ENCODE measurements at regions not wholly inside any gene's neighbourhood (a gene's known extent, or its start where the extent isn't known, plus 50 kb on each side); places are given as distances from the start of the nearest gene placed in this dataset.
A peak's percentile ranks its signal among the peaks of the same experiment; 100 is the strongest.

DNA sequence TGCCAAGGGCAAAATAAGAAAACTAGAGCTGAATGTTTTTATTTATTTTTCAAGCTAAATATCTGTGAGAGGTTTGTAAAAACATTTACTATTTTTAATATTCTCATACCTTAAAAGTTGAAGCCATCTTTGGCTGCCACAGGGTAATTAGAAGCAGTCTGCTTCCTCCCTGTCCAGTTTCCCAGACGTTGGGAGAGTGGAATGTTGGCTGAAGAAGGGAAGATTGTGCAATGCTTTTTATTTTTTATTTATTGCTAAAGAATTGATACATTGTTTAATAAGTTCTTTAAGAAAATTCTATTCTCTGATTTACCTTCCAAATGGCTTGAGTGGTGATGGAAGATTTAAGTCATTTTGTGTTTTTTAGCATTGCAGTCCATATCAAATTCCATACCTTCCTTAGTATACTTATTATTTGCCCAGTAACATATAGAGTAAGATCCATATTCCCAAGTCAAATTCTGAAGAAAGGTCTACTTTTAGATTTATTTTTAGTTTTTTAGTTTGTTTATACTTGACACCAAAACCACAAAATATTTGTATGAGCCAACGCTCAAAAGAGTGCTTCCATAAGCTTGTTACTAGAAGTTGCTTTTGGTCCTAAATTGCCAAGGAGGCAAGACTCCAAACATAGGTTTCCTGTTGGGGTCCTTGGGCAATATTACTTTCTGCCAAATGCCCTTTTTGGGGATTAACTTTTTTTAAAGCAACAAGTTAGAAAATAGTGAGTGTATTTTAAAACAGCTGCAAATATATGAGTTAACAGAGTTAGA lies 124.0 kb upstream of the CPM start:
- intact Hi-C loops (cut with DNase I) = loop anchor here in 1 of 3 donors (10.0 kb wide), 1 partner anchor 162 kb away; no protein-coding TSS in a partner anchor
- Histone ChIP-seq H3K27me3 (no peaks in the 10 kb centered on the region), H3K36me3 (no peaks in the 10 kb centered on the region), H3K27ac (peak overlapping the region in 1 of 4 donors; percentile 0), H3K9me3 (no peaks in the 10 kb centered on the region), H3K4me1 (peaks cover 11 to 22% (median 22%) of the 10 kb centered on the region in 3 donors), H3K4me3 (no peak overlapping the region)
- no peak for DNase-seq
- FAIRE-seq = no peak
- TF ChIP-seq, protein P1, sequence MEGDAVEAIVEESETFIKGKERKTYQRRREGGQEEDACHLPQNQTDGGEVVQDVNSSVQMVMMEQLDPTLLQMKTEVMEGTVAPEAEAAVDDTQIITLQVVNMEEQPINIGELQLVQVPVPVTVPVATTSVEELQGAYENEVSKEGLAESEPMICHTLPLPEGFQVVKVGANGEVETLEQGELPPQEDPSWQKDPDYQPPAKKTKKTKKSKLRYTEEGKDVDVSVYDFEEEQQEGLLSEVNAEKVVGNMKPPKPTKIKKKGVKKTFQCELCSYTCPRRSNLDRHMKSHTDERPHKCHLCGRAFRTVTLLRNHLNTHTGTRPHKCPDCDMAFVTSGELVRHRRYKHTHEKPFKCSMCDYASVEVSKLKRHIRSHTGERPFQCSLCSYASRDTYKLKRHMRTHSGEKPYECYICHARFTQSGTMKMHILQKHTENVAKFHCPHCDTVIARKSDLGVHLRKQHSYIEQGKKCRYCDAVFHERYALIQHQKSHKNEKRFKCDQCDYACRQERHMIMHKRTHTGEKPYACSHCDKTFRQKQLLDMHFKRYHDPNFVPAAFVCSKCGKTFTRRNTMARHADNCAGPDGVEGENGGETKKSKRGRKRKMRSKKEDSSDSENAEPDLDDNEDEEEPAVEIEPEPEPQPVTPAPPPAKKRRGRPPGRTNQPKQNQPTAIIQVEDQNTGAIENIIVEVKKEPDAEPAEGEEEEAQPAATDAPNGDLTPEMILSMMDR (IDR thresholded peaks at IDR 0.05) = no peak
- WGBS, 2 donors = 49 to 51% methylated on average over 2 of the region's 2 CpGs
- ATAC-seq = peak in 2 of 4 donors; percentile 22 to 33

DNA sequence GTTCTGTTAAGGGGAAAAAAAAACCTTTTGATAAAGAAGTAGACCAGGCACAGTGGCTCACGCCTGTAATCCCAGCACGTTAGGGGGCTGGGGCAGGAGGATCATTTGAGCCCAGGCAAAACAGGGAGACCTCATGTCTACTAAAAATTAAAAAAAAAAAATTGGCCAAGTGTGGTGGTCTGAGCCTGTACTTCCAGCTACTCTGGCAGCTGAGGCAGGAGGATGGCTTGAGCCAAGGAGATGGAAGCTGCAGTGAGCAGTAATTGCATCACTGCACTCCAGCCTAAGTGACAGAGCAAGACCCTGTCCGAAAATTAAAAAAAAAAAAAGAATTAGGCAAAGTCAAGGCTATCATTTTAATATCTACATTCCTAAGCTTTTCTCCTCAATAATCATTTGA lies 124.8 kb upstream of the CPM start:
- TF ChIP-seq, protein P1 (IDR thresholded peaks at IDR 0.05) = no peak
- H3K36me3 ChIP-seq = no peaks in the 10 kb centered on the region
- H3K27ac ChIP-seq = no peak overlapping the region
- 42 to 48% methylated on average over 3 of the region's 3 CpGs for WGBS, 2 donors
- no peaks in the 10 kb centered on the region for H3K9me3 ChIP-seq
- no peak for DNase-seq
- ATAC-seq = no peak
- H3K4me1 ChIP-seq = peaks cover 11 to 25% (median 23%) of the 10 kb centered on the region in 3 donors
- intact Hi-C loops (cut with DNase I) = loop anchor here in 1 of 3 donors (10.0 kb wide), 1 partner anchor 163 kb away; no protein-coding TSS in a partner anchor
- no peak overlapping the region for H3K4me3 ChIP-seq
- H3K27me3 ChIP-seq = no peaks in the 10 kb centered on the region
- FAIRE-seq = no peak

DNA sequence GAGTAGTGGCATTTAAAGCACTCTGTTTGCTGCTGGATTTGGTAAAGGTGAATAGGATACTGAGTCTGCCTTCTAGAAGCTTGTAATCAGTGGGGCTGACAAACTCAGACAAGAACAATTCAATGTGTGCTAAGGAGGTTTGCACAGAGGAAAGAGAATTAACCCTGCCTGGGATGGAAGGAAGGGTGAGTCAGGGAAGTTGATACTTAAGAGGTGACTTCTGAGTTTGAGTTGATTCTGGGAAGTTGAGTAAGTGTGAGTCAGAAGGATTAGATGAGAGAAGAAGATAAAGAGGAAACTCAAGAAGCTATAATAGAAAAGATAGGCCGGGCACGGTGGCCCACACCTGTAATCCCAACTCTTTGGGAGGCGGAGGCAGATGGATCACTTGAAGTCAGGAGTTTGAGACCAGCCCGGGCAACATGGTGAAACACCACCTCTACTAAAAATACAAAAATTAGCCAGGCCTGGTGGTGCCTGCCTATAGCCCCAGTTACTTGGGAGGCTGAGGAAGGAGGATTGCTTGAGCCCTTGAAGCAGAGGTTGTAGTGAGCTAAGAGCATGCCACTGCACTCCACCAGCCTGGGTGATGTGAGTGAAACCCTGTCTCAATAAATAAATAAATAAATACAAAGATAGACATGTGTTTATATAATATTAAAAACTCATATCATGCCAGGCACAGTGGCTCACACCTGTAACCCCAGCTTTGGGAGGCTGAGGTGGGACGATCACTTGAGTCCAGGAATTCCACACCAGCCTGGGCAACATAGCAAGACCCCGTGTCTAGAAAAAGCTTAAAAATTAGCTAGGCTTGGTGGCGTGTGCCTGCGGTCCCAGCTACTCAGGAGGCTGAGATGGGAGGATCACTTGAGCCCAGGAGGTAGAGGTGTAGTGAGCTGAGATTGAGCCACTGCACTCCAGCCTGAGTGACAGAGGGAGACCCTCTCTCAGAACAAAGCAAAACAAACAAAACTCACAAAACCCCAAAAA lies 126.8 kb upstream of the CPM start:
- WGBS, 2 donors = 96% methylated on average over 8 of the region's 8 CpGs
- peaks cover 11 to 21% (median 20%) of the 10 kb centered on the region in 3 donors for H3K4me1 ChIP-seq
- H3K9me3 ChIP-seq = no peaks in the 10 kb centered on the region
- H3K4me3 ChIP-seq = no peak overlapping the region
- no peaks in the 10 kb centered on the region for H3K36me3 ChIP-seq
- H3K27me3 ChIP-seq = no peaks in the 10 kb centered on the region
- intact Hi-C loops (cut with DNase I) = loop anchor here in 2 of 3 donors (10.0 kb wide), 2 partner anchors 165 to 195 kb away; no protein-coding TSS in a partner anchor
- ATAC-seq = no peak
- TF ChIP-seq, protein P1 (IDR thresholded peaks at IDR 0.05) = no peak
- FAIRE-seq = no peak
- no peak overlapping the region for H3K27ac ChIP-seq
- DNase-seq = no peak

DNA sequence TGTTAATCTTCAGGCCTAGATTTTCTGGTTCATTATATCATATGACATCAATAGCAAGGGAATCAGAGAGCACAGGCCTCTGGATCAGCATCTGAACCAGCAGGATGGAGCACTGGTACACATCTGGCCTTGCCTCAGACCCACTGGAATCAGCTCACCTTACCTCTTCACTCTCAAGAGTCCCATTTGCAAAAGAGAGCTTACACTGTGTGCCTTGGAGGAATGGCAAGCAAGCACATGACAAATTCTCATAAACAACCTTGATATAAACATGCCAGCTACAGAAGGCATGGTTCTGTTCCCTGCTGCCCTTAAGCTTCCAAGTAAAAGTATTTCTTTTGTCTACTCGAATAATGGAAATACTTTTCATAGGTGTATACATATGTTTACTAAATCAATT lies 128.6 kb upstream of the CPM start:
- intact Hi-C loops (cut with DNase I) = loop anchor here in 1 of 3 donors (10.0 kb wide), 1 partner anchor 197 kb away; no protein-coding TSS in a partner anchor
- H3K36me3 ChIP-seq = no peaks in the 10 kb centered on the region
- peak overlapping the region in 3 of 4 donors; percentile 17 to 44 (median 18) for H3K27ac ChIP-seq
- 31 to 34% methylated on average over 1 of the region's 1 CpG for WGBS, 2 donors
- no peak for DNase-seq
- TF ChIP-seq, protein P1 (IDR thresholded peaks at IDR 0.05) = no peak
- no peak for FAIRE-seq
- ATAC-seq = peak; percentile 58 to 82 (median 72)
- no peak overlapping the region for H3K4me3 ChIP-seq
- no peaks in the 10 kb centered on the region for H3K9me3 ChIP-seq
- H3K4me1 ChIP-seq = peaks cover 11 to 26% (median 23%) of the 10 kb centered on the region in 3 donors
- H3K27me3 ChIP-seq = no peaks in the 10 kb centered on the region

Data from pancreas (tissue), 10 donors.